ENCODE measurements at regions not wholly inside any gene's neighbourhood (a gene's known extent, or its start where the extent isn't known, plus 50 kb on each side); places are given as distances from the start of the nearest gene placed in this dataset.
A peak's percentile ranks its signal among the peaks of the same experiment; 100 is the strongest.

- FAIRE-seq: peak; percentile 24
- no peak overlapping the region for H3K4me3 ChIP-seq (ENCODE audit: extremely low read depth in 1 of 4, insufficient read depth in 2 of 4, low read depth in 3 of 4, low read length in 4 of 4)
- TF ChIP-seq BCL11A (IDR thresholded peaks at IDR 0.05; ENCODE audit: low read depth in 2 of 2, low read length in 2 of 2) (no peak), POU5F1 (IDR thresholded peaks at IDR 0.05; ENCODE audit: low read depth, low read length) (no peak), BRCA1 (IDR thresholded peaks at IDR 0.05; ENCODE audit: low read depth, low read length) (no peak), ASH2L (IDR thresholded peaks at IDR 0.05; ENCODE audit: low read length) (no peak), MAX (IDR thresholded peaks at IDR 0.05) (0 out of 2 replicates have a peak, but pooled peaks have one; percentile 18), CBX5 (IDR thresholded peaks at IDR 0.05; ENCODE audit: low read depth, low read length) (no peak), BACH1 (IDR thresholded peaks at IDR 0.05; ENCODE audit: low read length) (no peak)
Observed at GRCh38 chr10:21314906-21315644, 210.4 kb downstream of the SKIDA1 start.

More at GRCh38 chr10:21314906-21315644, 210.4 kb downstream of the SKIDA1 start:
- H4K20me1 ChIP-seq (replicated peaks in 1 of 2; ENCODE audit: control insufficient read depth in 1 of 2, insufficient read depth in 2 of 2, low read length in 2 of 2): no peaks in the 10 kb centered on the region
- H3K14ac ChIP-seq (ENCODE audit: insufficient read length): no peak overlapping the region
- CTCF ChIA-PET (ENCODE audit: partially characterized antibody): interaction anchor here (1.1 to 2.0 kb wide), 3 partner anchors 18 to 37 kb away, joined by 3 to 5 read pairs (median 4); no protein-coding TSS in a partner anchor
- peak overlapping the region in 1 of 2 experiments; percentile 22; a peak in 1 of 4 replicates for H3K4me2 ChIP-seq (ENCODE audit: insufficient read depth in 1 of 2, low read depth in 2 of 2, low read length in 2 of 2)
- H3K56ac ChIP-seq (replicated peaks; ENCODE audit: insufficient read length, low read depth, low read length): no peak overlapping the region
- peak overlapping the region; percentile 85 for H3K18ac ChIP-seq (ENCODE audit: extremely low read depth, low read length)
- no peak overlapping the region for H3K9ac ChIP-seq (replicated peaks in 1 of 4; ENCODE audit: extremely low read depth in 1 of 4, low read depth in 3 of 4, low read length in 3 of 4)
- POLR2A ChIA-PET (ENCODE audit: partially characterized antibody): no interaction called here
- no peaks in the 10 kb centered on the region for H3K9me3 ChIP-seq (ENCODE audit: insufficient read depth in 2 of 2, low read depth in 1 of 2, low read length in 1 of 2)
- 50% methylated on average over 12 of the region's 13 CpGs; no CpG with 5 or more reads in 1 of the 2 experiments for WGBS, 2 experiments (ENCODE audit: extremely low coverage in 1 of 2, insufficient coverage in 1 of 2, insufficient read length in 1 of 2, insufficient replicate concordance in 2 of 2, low coverage in 1 of 2, low lambda C conversion rate in 2 of 2, missing lambda C conversion rate in 1 of 2)
- H2BK120ac ChIP-seq (replicated peaks; ENCODE audit: low read depth, low read length): peak overlapping the region; percentile 94
- no peaks in the 10 kb centered on the region for H3K23me2 ChIP-seq (ENCODE audit: low read depth, low read length)
- H3K4ac ChIP-seq (replicated peaks; ENCODE audit: insufficient read length, low read depth, low read length): peak overlapping the region; percentile 90
- H3K79me2 ChIP-seq (ENCODE audit: control insufficient read depth in 1 of 2, insufficient read depth in 2 of 2, low read length in 2 of 2): no peaks in the 10 kb centered on the region
- H3K79me1 ChIP-seq (ENCODE audit: low read depth, low read length): no peaks in the 10 kb centered on the region
- no peak overlapping the region for H3K23ac ChIP-seq (ENCODE audit: insufficient read length)
- H2AK5ac ChIP-seq (ENCODE audit: low read depth, low read length): 0 out of 2 replicates have a peak overlapping the region, but pooled peaks have one; percentile 82
- H2AFZ ChIP-seq (ENCODE audit: low read length): 0 out of 2 replicates have a peak overlapping the region, but pooled peaks have one; percentile 13
- peaks cover 11 to 24% (median 17%) of the 10 kb centered on the region in 4 experiments; a peak in 6 of 7 replicates for H3K4me1 ChIP-seq (replicated peaks in 1 of 4; ENCODE audit: control insufficient read depth in 3 of 4, insufficient read depth in 4 of 4, low read length in 3 of 4)
- peak overlapping the region; percentile 88 for H4K8ac ChIP-seq (ENCODE audit: extremely low read depth, insufficient read depth, low read length)
- peak overlapping the region; percentile 89 for H4K5ac ChIP-seq (ENCODE audit: insufficient read length, low read depth, low read length)
- no peak for DNase-seq (ENCODE audit: low read depth in 1 of 2, low spot score in 2 of 2)
- no peaks in the 10 kb centered on the region for H3K27me3 ChIP-seq (replicated peaks in 1 of 4; ENCODE audit: control insufficient read depth in 3 of 4, extremely low read depth in 1 of 4, insufficient read depth in 3 of 4, low read length in 3 of 4)
- no peak overlapping the region for H3K27ac ChIP-seq (ENCODE audit: low read depth, low read length)
- H4K91ac ChIP-seq (replicated peaks; ENCODE audit: insufficient read length, low read length): peak overlapping the region; percentile 87
- H2BK5ac ChIP-seq (ENCODE audit: low read depth, low read length): peak overlapping the region; percentile 91
- peak overlapping the region; percentile 86 for H2BK20ac ChIP-seq (ENCODE audit: low read length)
- peak overlapping the region; percentile 89 for H2BK12ac ChIP-seq (ENCODE audit: low read depth, low read length)
- H2BK15ac ChIP-seq (ENCODE audit: low read length): peak overlapping the region; percentile 95
- no peaks in the 10 kb centered on the region for H3K36me3 ChIP-seq (ENCODE audit: control insufficient read depth in 2 of 4, insufficient read depth in 4 of 4, low read length in 3 of 4)
